GM18858 (cell line): ENCODE measurements at regions not wholly inside any gene's neighbourhood (a gene's known extent, or its start where the extent isn't known, plus 50 kb on each side); places are given as distances from the start of the nearest gene placed in this dataset.

Experiments
- ATAC-seq: cut with Tn5 transposase; IDR thresholded peaks from one replicate; pipeline ENCODE4 v1.9.1; 2021; ENCODE audit not compliant: unreplicated experiment

GRCh38 chr22:19639610-19640135, 74.6 kb upstream of the SEPTIN5 start:
- ATAC-seq: no peak

GRCh38 chr22:19640306-19640705, 74.0 kb upstream of the SEPTIN5 start:
- ATAC-seq: no peak

- ATAC-seq: no peak
Observed at GRCh38 chr22:19641254-19641982, 72.9 kb upstream of the SEPTIN5 start.

GRCh38 chr22:19641983-19642451, 72.3 kb upstream of the SEPTIN5 start:
- ATAC-seq: no peak

- ATAC-seq: no peak
Observed at GRCh38 chr22:19643448-19644313, 70.6 kb upstream of the SEPTIN5 start.

- ATAC-seq: no peak
Observed at GRCh38 chr22:19644314-19645223, 69.7 kb upstream of the SEPTIN5 start.

GRCh38 chr22:19645391-19645790, 68.9 kb upstream of the SEPTIN5 start:
- ATAC-seq: no peak

- ATAC-seq: no peak
Observed at GRCh38 chr22:19645905-19646304, 68.4 kb upstream of the SEPTIN5 start.

GRCh38 chr22:19646383-19646782, 67.9 kb upstream of the SEPTIN5 start:
- ATAC-seq: no peak

GRCh38 chr22:19648419-19648929, 65.8 kb upstream of the SEPTIN5 start:
- no peak for ATAC-seq

GRCh38 chr22:19652316-19652715, 62.0 kb upstream of the SEPTIN5 start:
- no peak for ATAC-seq

GRCh38 chr22:19654338-19654987, 59.8 kb upstream of the SEPTIN5 start:
- no peak for ATAC-seq

- no peak for ATAC-seq
Observed at GRCh38 chr22:19655399-19655798, 58.9 kb upstream of the SEPTIN5 start.

- no peak for ATAC-seq
Observed at GRCh38 chr22:19656541-19657251, 57.6 kb upstream of the SEPTIN5 start.

- ATAC-seq: no peak
Observed at GRCh38 chr22:19657252-19658056, 56.8 kb upstream of the SEPTIN5 start.

GRCh38 chr22:19658057-19658966, 56.0 kb upstream of the SEPTIN5 start:
- no peak for ATAC-seq

- ATAC-seq: no peak
Observed at GRCh38 chr22:19658967-19659804, 55.1 kb upstream of the SEPTIN5 start.
